Suprapubic skin (tissue), 4 donors: ENCODE measurements at regions not wholly inside any gene's neighbourhood (a gene's known extent, or its start where the extent isn't known, plus 50 kb on each side); places are given as distances from the start of the nearest gene placed in this dataset.
"Not testable (repeated sequence)": the region's sequence is repeated elsewhere in the genome, so short reads cannot be mapped to it uniquely, and the experiment has no call there.

ENCODE experiments used
- DNase-seq, 2 donors: peaks; one replicate each; pipeline ENCODE4 v3.0.0-alpha.2; 2019; ENCODE audit warnings: low spot score in 2 of 2
- H3K27ac ChIP-seq: fragments of 200-600 bp; sonication (generic); one replicate; pipeline ENCODE4 v1.5.1; 2019
- H3K27me3 ChIP-seq: fragments of 200-600 bp; sonication (generic); one replicate; pipeline ENCODE4 v1.5.1; 2019
- H3K36me3 ChIP-seq: fragments of 200-600 bp; sonication (generic); one replicate; pipeline ENCODE4 v1.5.1; 2019
- H3K4me1 ChIP-seq: fragments of 200-600 bp; sonication (generic); one replicate; pipeline ENCODE4 v1.5.1; 2019
- H3K4me3 ChIP-seq: fragments of 200-600 bp; sonication (generic); one replicate; pipeline ENCODE4 v1.5.1; 2019; ENCODE audit warnings: mild to moderate bottlenecking
- H3K9me3 ChIP-seq: fragments of 200-600 bp; sonication (generic); one replicate; pipeline ENCODE4 v1.5.1; 2019
- CTCF ChIP-seq, 2 donors: fragments of 200-600 bp in 1 of 2; fragments of 450-650 bp in 1 of 2; sonication (generic) in 1 of 2; IDR thresholded peaks; one replicate each; pipeline ENCODE4 v1.5.1; 2016 to 2019; ENCODE audit warnings: antibody characterized with exemption in 2 of 2, mild to moderate bottlenecking in 1 of 2, moderate library complexity in 1 of 2
- EP300 ChIP-seq: sonication (generic); formaldehyde crosslinking; IDR thresholded peaks from one replicate; pipeline ENCODE4 v1.6.1; 2017; ENCODE audit warnings: antibody characterized with exemption
- POLR2A ChIP-seq, 2 donors: fragments of 450-650 bp; IDR thresholded peaks; one replicate each; pipeline ENCODE4 v1.6.1; 2017; ENCODE audit warnings: antibody characterized with exemption in 2 of 2, mild to moderate bottlenecking in 2 of 2, moderate library complexity in 2 of 2
- POLR2AphosphoS5 ChIP-seq, 3 donors: sonication (generic); formaldehyde crosslinking; IDR thresholded peaks; one replicate each; pipeline ENCODE4 v1.6.1; 2017; ENCODE audit warnings: antibody characterized with exemption in 3 of 3
- WGBS: methylation state at CpG from one replicate; pipeline ENCODE4 v1.1.5; 2018; 5-methylcytosine and 5-hydroxymethylcytosine counted together

- Histone ChIP-seq H3K4me1 (no peaks in the 10 kb centered on the region), H3K36me3 (no peaks in the 10 kb centered on the region), H3K27ac (no peak overlapping the region), H3K27me3 (peaks cover 13% of the 10 kb centered on the region), H3K4me3 (no peak overlapping the region), H3K9me3 (no peaks in the 10 kb centered on the region)
- TF ChIP-seq CTCF (IDR thresholded peaks at IDR 0.05) = no peak
- TF ChIP-seq EP300 = no peak
- no peak for TF ChIP-seq POLR2A (IDR thresholded peaks at IDR 0.05)
- TF ChIP-seq POLR2AphosphoS5 (IDR thresholded peaks at IDR 0.05) = no peak
- no peak for DNase-seq
- 86% methylated on average over 3 of the region's 3 CpGs for WGBS
Measured at GRCh38 chr6:780706-781105, 87.8 kb upstream of the EXOC2 start.

- Histone ChIP-seq H3K9me3 (no peaks in the 10 kb centered on the region), H3K27me3 (peaks cover 7% of the 10 kb centered on the region), H3K4me3 (no peak overlapping the region), H3K27ac (no peak overlapping the region), H3K4me1 (no peaks in the 10 kb centered on the region), H3K36me3 (no peaks in the 10 kb centered on the region)
- 94% methylated on average over 9 of the region's 9 CpGs for WGBS
- TF ChIP-seq POLR2A (IDR thresholded peaks at IDR 0.05) (no peak), POLR2AphosphoS5 (IDR thresholded peaks at IDR 0.05) (no peak), EP300 (no peak), CTCF (IDR thresholded peaks at IDR 0.05) (no peak)
- no peak for DNase-seq
Measured at GRCh38 chr6:776951-777350, 84.0 kb upstream of the EXOC2 start.

GRCh38 chr6:776528-776931 lies 83.6 kb upstream of the EXOC2 start:
- H3K27ac ChIP-seq = no peak overlapping the region
- no peak for TF ChIP-seq POLR2AphosphoS5 (IDR thresholded peaks at IDR 0.05)
- no peak for TF ChIP-seq EP300
- TF ChIP-seq CTCF (IDR thresholded peaks at IDR 0.05) = no peak
- no peak for TF ChIP-seq POLR2A (IDR thresholded peaks at IDR 0.05)
- no peaks in the 10 kb centered on the region for H3K4me1 ChIP-seq
- H3K9me3 ChIP-seq = no peaks in the 10 kb centered on the region
- WGBS = 68% methylated on average over 3 of the region's 3 CpGs
- H3K27me3 ChIP-seq = peaks cover 7% of the 10 kb centered on the region
- no peaks in the 10 kb centered on the region for H3K36me3 ChIP-seq
- H3K4me3 ChIP-seq = no peak overlapping the region
- no peak for DNase-seq

- Histone ChIP-seq H3K27ac (no peak overlapping the region), H3K4me3 (no peak overlapping the region), H3K36me3 (no peaks in the 10 kb centered on the region), H3K4me1 (no peaks in the 10 kb centered on the region), H3K27me3 (peaks cover 2% of the 10 kb centered on the region), H3K9me3 (no peaks in the 10 kb centered on the region)
- TF ChIP-seq POLR2A (IDR thresholded peaks at IDR 0.05) = no peak
- TF ChIP-seq CTCF (IDR thresholded peaks at IDR 0.05) = no peak
- TF ChIP-seq POLR2AphosphoS5 (IDR thresholded peaks at IDR 0.05) = no peak
- TF ChIP-seq EP300 = no peak
- no peak for DNase-seq
- WGBS = 56% methylated on average over 5 of the region's 5 CpGs
Measured at GRCh38 chr6:775863-776262, 82.9 kb upstream of the EXOC2 start.

GRCh38 chr6:771683-772082 lies 78.7 kb upstream of the EXOC2 start:
- not testable (repeated sequence) for H3K27ac ChIP-seq, H3K9me3 ChIP-seq, DNase-seq, H3K27me3 ChIP-seq, H3K4me3 ChIP-seq, H3K4me1 ChIP-seq, H3K36me3 ChIP-seq

GRCh38 chr6:767755-768512 lies 75.0 kb upstream of the EXOC2 start:
- no peak overlapping the region for H3K4me3 ChIP-seq
- 71% methylated on average over 4 of the region's 4 CpGs for WGBS

More at GRCh38 chr6:767755-768512, 75.0 kb upstream of the EXOC2 start:
- DNase-seq = no peak
- no peaks in the 10 kb centered on the region for H3K9me3 ChIP-seq
- no peak overlapping the region for H3K27ac ChIP-seq
- peaks cover 9% of the 10 kb centered on the region for H3K27me3 ChIP-seq
- no peaks in the 10 kb centered on the region for H3K4me1 ChIP-seq
- TF ChIP-seq EP300 (no peak), POLR2AphosphoS5 (IDR thresholded peaks at IDR 0.05) (no peak), CTCF (IDR thresholded peaks at IDR 0.05) (no peak), POLR2A (IDR thresholded peaks at IDR 0.05) (no peak)
- H3K36me3 ChIP-seq = no peaks in the 10 kb centered on the region
